GM23248 (cell line): ENCODE measurements at regions not wholly inside any gene's neighbourhood (a gene's known extent, or its start where the extent isn't known, plus 50 kb on each side); places are given as distances from the start of the nearest gene placed in this dataset.

Experiments
- EZH2 ChIP-seq: fragments of 200-600 bp; sonication (generic); IDR thresholded peaks from 2 replicates; pipeline ENCODE4 v1.6.1; 2018; ENCODE audit warnings: antibody characterized with exemption, mild to moderate bottlenecking; ENCODE audit not compliant: insufficient read depth, poor library complexity, severe bottlenecking
- EZH2phosphoT487 ChIP-seq: fragments of 200-600 bp; sonication (generic); IDR thresholded peaks from 2 replicates; pipeline ENCODE4 v1.6.1; 2018; ENCODE audit warnings: antibody characterized with exemption, moderate library complexity, mild to moderate bottlenecking, low read depth; ENCODE audit not compliant: insufficient read depth

- TF ChIP-seq EZH2 (no peak), EZH2phosphoT487 (no peak)
These were observed 110.4 kb upstream of the KLHL1 start for GRCh38 chr13:70218618-70219017.
